Muscle of back (tissue), 3 donors: ENCODE measurements at regions not wholly inside any gene's neighbourhood (a gene's known extent, or its start where the extent isn't known, plus 50 kb on each side); places are given as distances from the start of the nearest gene placed in this dataset.
"Not testable (repeated sequence)": the region's sequence is repeated elsewhere in the genome, so short reads cannot be mapped to it uniquely, and the experiment has no call there.

Source experiments
- DNase-seq, 3 donors: peaks; one replicate each; pipeline versions ENCODE4 v3.0.0 to v3.0.0-alpha.2; 2013

DNA sequence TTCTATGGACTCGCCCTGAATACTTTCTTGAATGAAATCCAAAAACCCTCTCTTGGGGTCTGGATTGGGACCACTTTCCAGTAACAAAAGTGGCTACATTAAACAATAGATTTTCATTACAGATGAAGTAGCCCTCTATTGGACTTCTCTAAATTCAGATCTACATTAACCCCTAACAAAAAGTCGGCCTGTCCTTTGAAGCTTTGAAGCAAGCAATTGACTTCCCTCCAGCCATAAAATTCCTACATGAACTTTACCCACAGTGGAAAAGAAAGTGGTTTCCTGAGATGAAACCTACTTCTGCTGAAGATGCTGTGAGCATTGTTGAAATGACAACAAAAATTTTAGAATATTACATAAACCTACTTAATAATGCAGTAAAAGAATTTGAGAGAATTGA, 967.1 kb upstream of the ROBO1 start:
- DNase-seq: no peak

DNA sequence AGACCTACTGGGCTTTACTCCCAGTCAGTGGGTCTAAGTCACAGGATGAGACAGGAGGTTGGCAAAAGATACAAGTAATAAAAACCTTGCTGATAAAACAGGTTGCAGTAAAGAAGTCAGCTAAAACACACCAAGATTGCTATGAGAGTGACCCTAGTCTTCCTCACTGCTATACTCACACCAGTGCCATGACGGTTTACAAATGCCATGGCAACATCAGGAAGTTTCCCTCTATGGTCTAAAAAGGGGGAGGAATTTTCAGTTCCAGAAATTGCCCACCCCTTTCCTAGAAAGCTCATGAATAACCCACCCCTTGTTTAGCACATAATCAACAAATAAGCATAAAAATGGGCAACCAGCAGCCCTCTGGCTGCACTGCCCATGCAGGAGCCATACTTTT, 966.7 kb upstream of the ROBO1 start:
- no peak for DNase-seq

DNA sequence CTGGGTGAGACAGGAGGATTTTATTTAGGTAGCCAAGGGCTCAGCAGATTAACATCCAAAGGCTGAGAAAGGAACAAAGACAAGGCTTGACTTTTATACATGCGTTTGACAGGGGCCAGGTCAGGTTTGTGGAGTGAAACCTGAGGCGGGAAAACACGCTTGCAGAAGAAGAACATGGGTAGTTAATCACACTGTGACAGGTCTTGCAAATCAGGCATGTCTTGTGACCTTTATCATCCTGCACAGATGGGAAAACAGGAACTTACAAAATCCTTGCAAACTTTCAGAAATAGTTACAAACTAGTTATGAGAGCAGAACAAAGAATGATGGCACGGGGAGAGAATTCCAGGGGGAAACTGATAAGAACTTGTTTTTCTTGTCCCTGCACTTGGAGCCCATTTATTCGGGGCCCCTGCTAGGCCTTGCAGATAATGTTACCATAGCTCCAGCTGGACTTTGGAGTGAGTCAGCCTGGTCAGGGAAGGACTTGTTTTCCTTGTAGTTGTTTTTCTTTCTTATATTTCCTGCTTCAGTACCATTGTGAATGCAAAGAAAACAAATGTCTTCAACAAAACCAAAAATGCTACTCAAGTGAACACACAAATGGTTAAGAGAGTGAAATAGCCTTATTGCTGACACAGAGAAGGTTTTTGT, 965.9 kb upstream of the ROBO1 start:
- peak in 2 of 3 donors; percentile 2 to 10 for DNase-seq

DNA sequence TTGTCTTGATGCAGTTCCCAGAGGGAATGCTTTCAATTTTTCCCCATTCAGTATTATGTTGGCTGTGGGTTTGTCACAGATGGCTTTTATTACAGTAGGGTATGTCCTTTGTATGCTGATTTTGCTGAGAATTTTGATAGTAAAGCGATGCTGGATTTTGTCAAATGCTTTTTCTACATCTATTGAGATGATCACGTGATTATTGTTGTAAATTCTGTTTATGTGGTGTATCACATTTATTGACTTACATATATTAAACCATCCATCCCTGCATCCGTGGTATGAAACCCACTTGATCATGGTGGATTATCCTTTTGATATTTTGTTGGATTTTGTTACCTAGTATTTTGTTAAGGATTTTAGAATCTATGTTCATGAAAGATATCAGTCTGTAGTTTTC, 959.8 kb upstream of the ROBO1 start:
- DNase-seq: not testable (repeated sequence)

DNA sequence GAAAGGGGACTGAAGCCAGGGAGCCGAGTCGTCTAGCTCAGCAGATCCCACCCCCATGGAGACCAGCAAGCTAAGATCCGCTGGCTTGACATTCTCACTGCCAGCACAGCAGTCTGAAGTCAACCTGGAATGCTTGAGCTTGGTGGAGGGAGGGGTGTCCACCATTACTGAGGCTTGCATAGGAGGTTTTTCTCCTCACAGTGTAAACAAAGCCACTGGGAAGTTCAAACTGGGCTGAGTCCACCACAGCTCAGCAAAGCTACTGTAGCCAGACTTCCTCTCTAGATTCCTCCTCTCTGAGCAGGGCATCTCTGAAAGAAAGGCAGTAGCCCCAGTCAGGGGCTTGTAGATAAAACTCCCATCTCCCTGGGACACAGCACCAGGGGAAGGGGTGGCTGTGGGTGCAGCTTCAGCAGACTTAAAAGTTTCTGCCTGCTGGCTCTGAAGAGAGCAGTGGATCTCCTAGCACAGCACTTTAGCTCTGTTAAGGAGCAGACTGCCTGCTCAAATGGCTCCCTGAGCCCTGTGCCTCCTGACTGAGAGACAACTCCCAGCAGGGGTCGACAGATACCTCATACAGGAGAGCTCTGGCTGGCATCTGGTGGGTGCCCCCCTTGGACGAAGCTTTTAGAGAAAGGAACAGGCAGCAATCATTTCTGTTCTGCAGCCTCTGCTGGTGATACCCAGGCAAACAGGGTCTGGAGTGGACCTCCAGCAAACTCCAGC, 942.0 kb upstream of the ROBO1 start:
- not testable (repeated sequence) for DNase-seq

DNA sequence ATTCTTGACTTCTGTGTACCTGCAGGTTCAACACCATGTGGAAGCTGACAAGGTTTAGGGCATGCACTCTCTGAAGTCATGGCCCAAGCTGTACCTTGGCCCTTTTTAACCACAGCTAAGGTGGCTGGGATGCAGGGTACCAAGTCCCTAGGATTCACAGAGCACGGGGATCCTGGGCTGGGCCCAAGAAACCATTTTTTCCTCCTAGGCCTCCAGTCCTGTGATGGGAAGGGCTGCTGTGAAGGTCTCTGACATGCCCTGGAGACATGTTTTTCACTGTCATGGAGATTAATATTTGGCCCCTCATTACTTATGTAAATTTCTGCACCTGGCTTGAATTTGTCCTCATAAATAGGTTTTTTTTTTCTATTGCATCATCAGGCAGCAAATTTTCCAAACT, 937.5 kb upstream of the ROBO1 start:
- no peak for DNase-seq

DNA sequence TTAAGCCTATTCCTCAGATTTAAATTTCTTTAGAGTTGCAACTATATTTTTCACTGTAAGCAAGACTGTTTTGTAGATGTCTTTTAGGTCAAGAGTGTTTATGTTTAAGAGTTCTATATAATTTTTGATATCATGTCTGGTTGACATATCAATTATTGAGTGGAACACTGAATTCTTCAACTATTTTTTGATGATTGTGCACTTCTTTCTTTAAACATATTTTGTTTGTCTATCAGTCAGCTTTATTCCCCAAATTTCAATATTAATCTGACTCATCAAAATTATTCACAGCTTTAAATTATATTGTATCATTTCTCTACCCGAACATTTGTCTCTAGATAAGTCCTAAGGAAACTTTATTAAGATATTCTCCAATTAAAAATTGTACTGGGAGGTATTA, 933.6 kb upstream of the ROBO1 start:
- DNase-seq: no peak

DNA sequence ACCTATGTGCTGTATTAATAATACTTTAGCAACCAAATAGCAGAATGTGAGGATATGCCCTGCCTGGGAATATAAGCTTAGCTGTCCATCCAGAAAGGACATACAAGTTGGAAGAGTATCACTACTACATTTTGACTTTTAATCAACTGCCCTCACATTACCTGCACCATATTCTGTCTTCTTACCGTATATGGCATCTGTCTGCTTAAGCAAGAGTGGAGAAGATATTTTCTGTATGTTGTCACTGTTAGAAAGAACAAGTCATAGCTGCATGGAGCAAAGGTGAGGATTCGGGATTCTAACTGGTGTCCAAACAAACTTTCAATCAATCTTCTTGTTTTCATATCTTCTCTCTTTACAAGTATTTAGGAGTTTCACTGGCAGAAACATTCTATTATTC, 929.5 kb upstream of the ROBO1 start:
- no peak for DNase-seq

DNA sequence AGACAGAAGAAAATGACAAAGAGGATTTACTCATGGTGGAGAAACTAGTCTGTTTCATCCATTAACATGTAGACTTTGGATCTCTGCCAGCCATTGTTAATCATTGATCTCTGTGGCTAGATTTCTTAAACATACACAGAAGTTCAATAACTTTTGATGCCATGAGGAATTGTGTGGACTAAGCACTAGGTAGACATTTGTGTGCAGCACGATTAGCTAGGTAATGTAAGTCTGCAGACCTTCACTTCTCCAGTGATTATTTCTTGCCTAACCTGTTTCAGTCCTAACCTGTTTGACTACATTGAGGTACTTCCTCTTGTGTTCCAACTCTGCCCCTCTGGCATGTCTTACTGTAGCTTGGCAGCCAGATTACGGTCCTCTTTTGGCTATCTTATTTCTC, 928.5 kb upstream of the ROBO1 start:
- DNase-seq: no peak

DNA sequence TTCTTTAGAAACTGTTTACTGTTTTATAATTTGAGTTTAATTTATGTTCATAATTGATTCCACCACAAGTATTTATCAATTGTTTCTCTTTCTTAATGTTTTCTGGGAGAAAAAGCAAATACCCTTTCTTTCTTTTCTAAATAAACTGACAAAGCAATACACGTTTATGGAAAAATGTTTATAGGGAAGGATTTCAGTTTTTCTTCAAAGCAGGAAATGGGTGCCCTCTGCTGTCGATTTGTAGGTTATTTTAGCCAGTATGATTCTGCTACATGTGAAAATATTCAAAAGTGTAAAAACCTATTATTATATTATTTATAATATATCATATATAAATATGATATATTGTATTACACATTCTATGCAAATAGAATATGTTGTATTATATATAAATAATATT, 921.0 kb upstream of the ROBO1 start:
- DNase-seq: peak; percentile 6 to 42 (median 19)

DNA sequence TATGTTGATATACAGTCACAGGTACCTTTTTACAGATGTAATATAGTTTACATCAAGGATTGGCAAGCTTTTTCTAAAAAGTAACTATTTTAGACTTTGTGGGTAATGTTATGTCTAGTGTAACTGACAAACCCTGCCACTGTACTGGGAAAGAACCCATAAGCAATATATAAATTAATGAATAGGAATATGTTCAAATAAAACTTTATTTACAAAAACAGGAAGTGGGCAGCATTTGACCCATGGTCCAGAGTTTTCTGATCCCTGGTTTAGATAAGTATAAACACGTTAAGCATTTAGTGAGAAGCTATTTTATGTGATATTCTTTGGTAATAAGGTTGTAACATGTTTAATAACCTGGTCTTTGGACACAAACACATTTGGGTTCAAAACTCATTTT, 915.2 kb upstream of the ROBO1 start:
- DNase-seq: no peak

DNA sequence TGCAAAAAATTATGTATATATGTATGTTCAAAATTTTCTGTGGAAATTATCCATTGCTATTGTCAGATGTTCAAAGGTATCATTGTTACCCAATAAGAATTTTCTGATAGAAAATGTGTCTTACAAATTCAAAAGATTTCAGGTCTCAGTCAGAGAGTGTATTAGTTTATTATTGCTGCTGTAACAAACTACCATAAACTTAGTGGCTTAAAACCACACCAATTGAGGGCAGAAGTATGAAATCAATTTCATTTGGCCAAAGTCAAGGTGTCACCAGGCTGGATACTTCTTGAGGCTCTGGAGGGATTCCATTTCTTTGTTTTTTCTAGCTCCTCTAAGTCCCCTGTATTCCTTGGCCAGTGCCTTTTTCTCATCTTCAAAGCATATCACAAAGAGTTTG, 914.4 kb upstream of the ROBO1 start:
- no peak for DNase-seq

DNA sequence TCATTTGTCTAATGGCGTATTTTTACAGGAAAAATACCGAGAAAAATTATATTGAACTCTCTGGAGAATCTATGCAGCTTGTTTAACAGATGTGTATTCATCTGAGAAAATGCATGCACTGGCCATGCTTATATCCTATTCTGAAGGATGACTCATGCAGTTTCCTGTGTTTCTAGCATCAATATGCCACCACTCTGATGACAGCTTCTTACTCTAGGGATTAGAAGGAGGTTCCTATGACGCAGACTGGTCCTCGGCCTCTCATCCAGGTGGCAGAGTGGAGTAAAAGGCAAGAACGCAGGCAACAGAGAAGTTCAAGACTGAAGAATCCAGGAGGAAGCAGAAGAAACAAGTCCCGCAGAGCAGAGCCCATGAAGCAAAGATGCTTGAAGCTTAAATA, 910.0 kb upstream of the ROBO1 start:
- peak in 2 of 3 donors; percentile 6 to 17 for DNase-seq

DNA sequence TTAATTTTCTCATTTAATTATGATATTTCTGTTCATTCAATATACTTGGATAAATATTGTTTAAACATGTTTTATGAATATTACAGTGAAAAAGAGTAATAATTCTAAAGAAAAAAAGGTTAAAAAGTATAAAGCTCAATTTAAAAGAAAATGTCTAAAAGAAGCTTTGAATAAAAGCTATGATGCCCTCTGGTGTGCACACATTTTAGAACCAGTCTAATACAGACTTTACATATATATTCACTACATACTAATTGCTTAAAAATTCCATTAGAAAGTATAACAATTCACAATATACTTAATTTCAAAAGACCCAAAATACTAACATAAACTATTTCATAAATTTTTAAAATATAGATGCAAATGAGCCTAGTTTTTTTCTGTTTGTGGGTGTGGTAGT, 909.1 kb upstream of the ROBO1 start:
- DNase-seq: peak in 1 of 3 donors; percentile 7

DNA sequence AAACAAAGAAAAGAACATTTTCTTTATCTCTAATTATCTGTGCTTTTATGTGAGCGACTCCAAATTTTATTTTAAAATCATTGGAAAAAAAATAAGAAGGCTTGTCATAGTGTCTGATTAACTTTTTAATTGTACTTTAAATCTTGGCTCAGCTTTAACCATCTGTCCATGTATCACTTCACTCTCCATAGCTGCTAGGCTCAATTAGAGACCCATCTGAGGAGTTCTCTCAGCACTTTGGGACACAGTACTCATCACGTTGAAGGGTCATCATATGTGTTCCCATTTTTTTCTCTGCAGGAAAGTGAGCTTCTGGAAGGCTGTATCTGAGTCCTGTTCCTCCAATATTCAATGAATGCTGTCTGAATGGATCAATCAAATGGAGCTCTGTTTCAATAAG, 908.5 kb upstream of the ROBO1 start:
- no peak for DNase-seq

DNA sequence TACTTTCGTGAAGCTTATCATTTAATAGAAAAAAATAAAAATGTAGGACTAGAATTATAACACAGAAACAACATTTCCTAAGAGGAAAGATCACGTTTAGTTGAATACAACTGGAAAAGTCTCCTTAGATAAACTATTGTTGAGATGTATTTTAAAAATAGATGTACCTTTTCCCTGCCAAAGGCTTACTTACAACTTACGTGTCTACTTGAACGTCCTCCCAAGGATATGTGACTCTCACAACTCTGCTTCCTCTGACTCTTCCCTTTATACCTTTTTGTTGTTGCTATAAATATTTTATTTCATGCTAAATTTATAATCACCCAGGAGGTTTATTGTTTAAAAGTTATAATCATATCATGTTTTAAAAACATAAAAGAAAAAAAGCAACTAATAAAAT, 908.0 kb upstream of the ROBO1 start:
- no peak for DNase-seq

DNA sequence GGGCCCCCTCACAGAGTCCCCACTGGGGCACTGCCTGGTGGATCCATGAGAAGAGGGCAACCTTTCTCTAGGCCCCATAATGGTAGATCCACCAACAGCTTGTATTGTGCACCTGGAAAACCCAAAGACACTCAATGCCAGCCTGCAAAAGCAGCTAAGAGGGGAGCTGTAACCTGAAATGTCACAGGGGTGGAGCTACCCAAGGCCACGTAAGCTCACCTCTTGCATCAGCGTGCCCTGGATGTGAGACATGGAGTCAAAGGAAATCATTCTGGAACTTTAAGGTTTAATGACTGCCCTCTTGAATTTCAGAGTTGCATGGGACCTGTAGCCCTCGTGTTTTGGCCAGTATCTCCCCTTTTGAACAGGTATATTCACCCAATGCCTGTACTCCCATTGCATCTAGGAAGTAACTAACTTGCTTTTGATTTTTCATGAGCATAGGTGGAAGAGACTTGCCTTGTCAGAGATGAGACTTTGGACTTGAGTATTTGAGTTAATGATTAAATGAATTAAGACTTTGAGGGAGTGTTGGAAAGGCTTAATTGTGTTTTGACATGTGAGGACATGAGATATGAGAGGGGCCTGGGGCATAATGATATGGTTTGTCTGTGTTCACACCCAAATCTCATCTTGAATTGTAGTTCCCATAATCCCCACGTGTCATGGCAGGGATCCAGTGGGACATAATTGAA, 900.9 kb upstream of the ROBO1 start:
- DNase-seq: no peak

DNA sequence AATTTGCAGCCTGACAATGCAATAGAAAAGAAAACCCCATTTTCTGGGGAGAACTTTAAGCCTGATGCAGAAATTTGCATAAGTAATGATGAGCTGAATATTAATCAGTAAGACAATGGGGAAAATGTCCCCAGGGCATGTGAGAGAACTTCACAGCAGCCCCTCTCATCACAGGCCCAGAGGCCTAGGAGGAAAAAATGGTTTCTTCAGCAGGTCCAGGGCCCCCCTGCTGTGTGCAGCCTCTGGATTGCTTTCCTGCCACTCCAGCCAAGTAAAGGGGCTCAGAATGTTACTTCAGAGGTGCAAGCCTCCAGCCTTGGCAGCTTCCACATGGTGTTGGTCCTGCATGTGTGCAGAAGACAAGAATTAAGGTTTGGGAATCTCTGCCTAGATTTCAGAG, 900.3 kb upstream of the ROBO1 start:
- no peak for DNase-seq

DNA sequence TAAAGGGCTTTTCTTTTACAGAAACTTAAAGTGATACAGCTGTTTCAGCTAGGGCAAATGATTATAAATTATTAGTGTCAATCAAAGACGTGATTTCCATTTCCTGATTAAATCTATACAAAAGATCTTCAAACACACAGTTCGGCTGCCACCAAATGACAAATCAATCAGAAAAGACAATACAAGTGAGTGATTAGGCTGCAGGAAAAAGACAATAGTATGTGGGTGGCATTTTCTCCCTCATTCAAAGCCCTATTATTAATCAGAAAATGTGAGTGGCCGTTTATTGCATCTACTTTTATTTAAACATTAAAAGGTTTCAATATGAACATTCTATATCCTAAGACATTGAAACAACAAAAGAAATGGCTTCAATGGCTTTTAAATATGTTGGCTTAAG, 895.6 kb upstream of the ROBO1 start:
- DNase-seq: no peak

DNA sequence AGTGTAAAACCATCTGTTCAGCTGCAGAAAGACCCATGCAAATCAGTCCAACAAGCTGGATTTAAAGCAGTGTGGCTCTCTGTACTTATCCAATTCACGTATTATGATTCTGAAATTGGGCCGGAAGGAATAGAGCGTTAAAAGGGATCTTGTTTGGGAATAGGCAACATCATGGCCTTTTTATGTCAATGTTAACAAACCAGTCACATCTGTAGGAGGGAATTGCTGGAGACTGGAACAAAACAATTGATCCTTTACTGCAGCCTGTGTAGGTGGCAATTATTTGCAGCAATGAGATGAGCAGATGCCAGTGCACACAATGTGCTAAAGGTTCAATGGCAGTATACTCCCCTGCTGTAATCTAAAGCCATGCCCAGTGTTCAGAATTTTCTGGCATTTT, 887.4 kb upstream of the ROBO1 start:
- no peak for DNase-seq

DNA sequence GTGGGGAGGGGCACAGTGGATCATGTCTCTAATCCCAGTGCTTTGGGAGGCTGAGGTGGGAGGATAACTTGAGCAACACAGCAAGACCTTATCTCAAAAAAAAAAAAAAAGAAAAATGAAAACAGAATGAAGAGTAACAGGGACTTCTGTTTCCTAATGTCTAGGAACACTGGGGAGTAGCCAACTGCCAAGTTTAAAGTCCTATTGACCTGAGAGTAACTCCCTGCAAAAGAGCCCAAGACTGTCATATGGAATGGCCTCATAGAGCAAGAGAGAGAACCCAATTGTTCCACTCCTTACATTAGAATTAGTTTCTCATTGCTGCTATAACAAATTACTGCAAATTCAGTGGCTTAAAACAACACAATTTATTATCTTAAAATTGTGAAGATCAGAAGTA, 881.4 kb upstream of the ROBO1 start:
- no peak for DNase-seq

DNA sequence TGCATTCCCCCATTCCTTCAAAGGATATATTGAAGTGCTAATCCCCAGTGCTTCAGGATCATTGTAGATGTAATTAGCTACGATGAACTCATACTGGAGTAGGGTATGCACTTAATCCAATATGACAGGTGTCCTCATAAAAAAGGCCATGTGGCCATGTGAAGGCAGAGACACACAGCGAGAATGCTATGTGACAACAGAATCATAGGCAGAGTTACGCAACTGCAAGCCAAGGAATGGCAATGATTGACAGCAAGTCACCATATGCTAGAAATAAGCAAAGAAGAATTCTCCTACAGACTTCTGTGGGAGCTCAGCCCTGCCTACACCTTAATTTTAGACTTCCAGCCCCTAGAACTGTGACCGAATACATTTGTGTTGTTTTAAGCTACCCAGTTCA, 875.6 kb upstream of the ROBO1 start:
- DNase-seq: peak; percentile 2 to 5 (median 2)
